ENCODE measurements at regions not wholly inside any gene's neighbourhood (a gene's known extent, or its start where the extent isn't known, plus 50 kb on each side); places are given as distances from the start of the nearest gene placed in this dataset.

DNA sequence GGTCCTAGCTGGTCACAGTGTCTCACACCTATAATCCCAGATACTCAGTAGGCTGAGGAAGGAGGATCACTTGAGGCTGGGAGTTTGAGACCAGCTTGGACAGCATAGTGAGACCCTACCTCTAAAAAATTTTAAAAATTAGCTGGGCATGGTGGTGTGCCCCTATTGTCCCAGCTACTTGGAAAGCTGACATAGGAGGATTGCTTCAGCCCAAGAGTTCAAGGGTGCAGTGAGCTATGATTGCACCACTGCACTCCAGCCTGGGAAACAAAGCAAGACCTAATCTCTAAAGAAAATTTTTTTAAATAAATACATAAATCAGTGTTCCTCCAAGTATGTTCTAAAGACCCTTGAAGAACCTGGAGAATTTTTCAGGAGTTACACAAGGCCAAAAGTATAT lies 50.6 kb upstream of the GNAO1 start:
- DNase-seq (ENCODE audit: low read depth in 3 of 3): no peak

DNA sequence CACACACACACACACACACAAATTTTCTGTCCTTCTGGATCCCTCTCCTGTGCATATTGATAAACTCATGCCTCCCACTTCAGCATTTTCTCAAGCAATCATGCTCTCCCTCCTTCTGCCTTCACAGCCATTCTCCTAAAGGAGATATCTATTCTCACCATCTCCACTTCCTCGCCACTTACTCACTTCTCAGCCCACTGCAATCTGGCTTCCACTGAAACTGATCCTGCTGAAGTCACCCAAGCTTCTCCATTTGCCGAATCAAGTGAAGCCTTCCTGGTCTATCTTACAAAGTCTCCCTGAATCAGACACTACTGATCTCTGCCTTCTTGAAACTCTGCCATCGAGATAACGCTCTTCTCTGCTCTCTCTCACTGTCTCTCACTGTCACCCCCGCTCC lies 54.0 kb upstream of the GNAO1 start:
- no peak for DNase-seq (ENCODE audit: low read depth in 3 of 3)

DNA sequence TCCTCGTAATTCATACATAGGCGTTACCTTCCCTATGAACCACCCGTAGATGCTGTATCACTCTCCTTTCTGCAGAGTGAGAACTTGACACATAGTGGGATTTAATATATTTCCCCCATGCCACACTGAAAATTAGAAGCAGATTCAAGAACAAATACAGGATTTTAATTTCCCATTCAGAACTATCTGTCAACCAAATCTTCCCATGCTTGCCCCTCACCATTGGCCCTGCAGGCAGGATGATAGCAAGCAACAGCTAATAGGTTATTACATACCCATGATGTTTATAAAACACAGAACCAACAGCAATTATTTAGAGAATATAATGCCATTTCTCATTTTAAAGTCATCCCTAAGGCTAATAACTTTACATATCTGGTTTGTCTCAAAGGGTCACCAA lies 55.0 kb upstream of the GNAO1 start:
- no peak for DNase-seq (ENCODE audit: low read depth in 3 of 3)

DNA sequence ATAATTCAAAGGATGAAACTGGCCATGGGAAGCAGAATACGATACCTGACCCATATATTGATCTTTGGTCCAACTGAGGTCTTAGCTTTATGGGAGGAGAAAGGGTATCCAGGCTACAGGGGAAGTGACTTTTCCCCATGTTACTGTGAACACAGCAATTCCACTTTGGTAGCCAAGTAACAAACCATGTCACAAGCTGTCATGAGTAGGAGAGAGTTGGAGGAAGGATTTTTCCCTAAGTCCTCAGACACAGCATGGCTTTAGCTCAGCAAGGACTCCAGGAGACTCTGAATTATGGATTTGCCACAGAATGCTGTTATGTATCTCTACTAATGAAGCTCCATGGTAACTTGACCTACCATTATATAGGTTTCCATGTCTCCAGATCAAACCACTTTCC lies 56.5 kb upstream of the GNAO1 start:
- DNase-seq (ENCODE audit: low read depth in 3 of 3): no peak

DNA sequence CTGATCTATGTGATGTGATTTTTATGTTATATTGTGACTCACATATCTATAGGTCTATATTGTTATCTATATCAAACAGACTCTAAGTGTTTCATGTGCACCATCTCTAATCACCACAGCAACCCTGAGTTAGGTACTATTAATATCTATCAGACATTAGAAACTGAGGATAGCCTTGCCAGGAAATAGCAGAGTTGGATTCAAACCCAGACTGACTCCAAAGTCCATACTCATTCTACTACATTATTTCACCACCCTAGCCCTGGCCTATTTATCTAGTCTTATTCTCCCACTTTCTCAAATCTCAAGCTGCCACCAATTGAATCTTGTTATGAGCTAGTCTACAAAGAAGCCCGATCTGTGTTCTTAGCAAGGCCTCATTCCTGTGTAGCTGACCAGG lies 65.4 kb upstream of the GNAO1 start:
- DNase-seq (ENCODE audit: low read depth in 3 of 3): no peak

DNA sequence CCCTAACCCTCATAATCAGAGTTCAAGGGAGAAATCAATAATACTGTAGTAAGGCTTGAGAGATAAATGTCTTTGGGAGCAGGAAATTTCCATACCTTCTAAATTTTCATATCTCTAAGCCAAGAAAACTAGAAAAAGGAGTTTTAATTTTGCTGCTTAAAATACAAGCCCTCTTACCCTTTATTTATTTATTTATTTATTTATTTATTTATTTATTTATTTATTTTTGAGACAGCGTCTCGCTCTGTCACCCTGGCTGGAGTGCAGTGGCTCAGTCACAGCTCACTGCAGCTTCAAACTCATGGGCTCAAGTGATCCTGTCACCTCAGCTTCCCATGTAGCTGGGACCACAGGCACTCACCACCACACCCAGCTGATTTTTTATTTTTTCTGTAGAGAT lies 69.0 kb upstream of the GNAO1 start:
- DNase-seq (ENCODE audit: low read depth in 3 of 3): no peak

DNA sequence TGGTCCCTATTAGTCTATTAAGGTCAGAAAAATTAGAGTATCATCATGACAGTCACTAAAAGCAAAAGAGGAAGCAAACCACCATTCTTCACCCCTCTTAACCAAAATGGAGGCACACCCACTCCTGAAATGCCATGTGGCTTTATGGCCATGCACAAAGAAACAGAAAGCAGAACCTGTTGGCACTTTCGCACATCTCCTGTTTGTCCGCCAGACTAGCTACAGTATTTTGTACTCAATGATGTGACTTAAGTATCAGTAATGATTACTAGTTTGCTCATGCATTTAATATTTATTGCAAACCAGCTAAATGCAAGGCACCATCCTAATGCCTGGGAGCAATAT lies 70.2 kb upstream of the GNAO1 start:
- no peak for DNase-seq (ENCODE audit: low read depth in 3 of 3)

DNA sequence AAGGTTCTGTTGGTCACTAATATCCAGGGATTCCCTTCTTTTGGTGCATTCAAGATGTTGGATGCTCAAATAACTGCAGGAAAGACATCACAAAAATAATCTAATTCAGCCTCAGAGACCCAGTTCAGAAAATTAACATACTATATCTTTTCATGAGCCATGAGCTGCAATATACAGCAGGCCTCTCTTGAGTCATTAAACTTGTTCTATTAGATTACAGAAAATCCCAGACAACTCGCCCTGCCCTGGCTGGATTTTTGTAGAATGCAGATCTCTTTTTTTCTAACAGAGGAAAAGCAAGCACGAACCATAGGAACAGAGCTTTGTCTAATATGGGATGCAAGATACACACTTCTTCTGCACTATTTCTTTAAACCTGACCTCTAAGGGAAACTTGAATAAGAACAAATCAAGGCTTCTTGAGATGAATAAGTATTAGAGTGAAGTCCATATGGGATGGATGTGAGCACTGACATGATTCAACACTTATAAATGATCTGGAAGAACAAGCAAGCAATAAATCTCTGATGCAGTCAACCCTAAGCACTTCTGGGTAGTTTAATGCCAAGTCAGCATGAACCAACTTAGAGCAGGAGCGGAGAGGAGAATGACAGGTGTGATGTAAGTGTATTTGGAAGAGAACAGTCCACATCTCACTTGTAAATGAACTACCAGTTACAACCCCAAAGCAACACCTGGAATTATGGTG lies 70.7 kb upstream of the GNAO1 start:
- no peak for DNase-seq (ENCODE audit: low read depth in 3 of 3)

DNA sequence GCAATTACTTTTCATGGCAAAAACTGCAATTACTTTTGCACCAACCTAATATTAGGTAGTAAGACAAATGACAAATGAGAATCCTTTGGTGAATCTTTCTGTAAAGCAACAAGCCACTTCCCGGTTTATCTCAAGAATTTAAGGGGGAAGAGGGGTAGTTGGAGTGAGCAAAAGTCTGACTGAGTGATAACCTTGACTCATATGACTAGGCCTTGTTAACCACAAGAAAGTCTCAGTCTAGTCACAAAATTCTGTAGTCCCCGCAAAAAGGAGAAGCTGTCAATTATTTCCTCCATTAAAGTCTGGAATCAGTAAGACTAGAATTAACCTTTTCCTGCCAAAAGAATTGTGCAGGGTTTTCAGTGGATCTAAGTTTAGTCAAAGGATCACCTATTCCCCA lies 72.2 kb upstream of the GNAO1 start:
- no peak for DNase-seq (ENCODE audit: low read depth in 3 of 3)

DNA sequence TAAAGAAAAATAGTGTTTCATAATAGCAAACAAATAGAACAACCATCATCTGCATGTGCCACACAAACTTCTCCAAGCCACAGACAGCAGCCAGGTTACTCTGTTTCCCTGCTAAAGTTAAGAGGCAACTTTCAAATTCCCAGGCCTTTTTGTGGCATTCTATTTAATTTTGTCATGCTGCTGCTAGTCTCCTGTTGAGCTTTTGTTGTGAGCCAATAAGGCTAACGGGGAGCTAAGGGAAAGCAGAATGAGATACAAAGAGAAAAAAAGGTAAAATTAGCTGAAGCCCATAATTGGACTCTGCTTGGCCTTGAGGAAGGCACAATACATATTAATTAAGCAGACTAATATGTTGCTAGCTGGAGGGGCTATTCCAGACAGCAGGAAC lies 74.7 kb upstream of the GNAO1 start:
- DNase-seq (ENCODE audit: low read depth in 3 of 3): no peak

DNA sequence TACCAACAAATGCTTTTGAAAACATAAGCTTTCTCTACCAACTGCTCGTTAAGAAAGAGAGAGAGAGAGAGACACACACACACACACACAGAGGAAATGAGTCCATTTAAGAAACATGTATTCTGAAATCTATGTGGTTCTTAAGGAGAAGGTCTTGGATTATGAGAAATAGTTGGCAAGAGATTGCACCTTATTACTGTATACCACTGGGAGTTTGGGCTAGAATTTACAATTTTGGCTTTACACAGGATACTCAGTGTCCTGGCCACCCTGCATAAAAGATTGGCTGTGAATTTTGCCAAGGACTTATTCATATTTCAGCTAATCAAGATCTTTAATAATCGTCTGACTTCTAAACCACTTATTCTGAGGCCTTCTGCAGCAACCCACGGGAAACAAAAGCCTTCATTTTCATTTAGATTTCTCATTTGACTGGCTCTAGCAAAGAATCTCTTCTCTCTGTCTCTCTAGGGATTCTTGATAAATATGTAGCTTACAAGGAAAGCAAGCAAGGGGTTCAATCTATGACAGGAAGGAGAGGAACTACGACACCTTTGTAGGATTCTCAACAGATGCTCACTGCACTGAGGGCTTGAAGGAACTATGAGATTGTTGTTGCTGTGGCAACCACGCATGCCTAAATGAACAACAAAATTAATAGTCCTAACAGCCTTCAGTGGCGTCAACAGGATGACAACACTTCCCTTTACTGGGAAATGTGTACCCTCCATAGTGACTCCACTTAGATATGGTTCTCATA lies 75.3 kb upstream of the GNAO1 start:
- no peak for DNase-seq (ENCODE audit: low read depth in 3 of 3)

DNA sequence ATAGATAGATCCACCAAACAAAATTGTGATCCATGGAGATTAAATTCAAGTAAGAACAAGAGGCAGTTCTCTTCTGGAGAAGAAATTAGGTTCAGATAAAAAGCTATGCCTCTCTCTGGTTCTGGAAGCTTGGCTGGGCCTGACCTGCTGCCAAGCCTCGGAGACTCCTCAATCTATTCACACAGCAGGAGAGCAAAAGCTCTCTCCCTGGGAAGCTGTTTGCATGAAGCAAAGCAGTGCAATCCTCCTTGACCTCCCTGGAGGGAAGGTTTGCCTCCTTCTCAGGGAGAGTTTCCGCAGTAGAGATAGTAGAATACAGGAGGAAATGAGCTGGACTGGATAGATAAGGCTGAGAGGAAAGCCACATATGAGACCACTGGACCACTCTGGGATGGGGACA lies 78.1 kb upstream of the GNAO1 start:
- DNase-seq (ENCODE audit: low read depth in 3 of 3): no peak

DNA sequence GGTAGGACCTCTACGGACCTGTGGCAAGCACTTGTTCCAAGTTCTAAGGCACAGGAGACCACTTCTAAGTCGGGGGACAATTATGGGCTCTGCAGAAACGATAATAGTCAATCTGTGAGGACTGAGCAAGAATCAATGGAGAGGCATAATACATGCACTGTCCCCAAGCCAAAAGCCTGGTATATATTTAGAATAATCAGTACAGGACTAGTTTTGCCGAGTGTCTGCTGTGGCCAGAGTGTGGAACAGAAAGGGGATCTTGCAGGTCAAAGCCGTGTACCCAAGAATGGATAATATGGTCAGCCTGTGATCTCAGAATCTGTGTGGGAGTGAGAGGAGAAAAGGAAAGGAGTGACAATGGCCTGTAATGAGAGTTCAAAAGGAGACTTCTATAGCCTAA lies 80.2 kb upstream of the GNAO1 start:
- DNase-seq (ENCODE audit: low read depth in 3 of 3): no peak

DNA sequence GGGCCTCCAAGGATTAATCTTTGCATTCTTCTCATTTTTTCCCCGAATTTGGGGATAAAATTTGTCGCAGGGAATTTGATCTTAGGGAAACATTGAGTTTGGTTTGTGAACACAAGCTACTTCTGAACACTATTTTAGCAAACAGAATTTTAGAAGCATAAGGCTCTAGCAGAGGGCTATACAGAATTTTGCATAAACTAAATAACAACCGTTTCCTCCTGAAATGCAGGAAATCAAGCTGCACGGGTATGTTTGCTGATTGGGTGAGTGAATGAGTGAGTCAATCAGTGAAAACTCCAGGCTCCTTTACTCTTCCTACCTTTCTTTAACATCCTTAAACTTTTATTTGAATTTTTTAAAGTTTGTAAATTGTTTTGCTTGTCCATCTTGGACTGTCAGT lies 81.3 kb upstream of the GNAO1 start:
- no peak for DNase-seq (ENCODE audit: low read depth in 3 of 3)

DNA sequence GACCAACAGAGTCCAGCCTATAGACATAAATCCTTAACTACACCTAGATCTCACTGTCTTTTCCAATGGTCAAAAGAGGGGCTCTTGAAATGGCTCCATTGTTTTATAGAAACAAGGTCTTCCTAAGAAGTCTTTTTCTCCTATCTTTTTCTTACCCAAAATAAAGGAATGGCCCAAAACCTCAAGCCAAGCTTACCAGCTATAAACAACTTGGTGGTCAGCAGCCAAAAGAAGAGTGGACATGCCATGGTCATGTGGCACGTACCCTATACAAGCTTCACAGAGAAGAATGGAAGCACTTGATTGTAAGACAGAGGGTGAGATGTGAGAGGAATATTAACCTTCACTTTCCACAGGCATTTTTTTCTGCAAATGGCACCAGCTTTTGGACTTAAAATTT lies 82.1 kb upstream of the GNAO1 start:
- DNase-seq (ENCODE audit: low read depth in 3 of 3): no peak

DNA sequence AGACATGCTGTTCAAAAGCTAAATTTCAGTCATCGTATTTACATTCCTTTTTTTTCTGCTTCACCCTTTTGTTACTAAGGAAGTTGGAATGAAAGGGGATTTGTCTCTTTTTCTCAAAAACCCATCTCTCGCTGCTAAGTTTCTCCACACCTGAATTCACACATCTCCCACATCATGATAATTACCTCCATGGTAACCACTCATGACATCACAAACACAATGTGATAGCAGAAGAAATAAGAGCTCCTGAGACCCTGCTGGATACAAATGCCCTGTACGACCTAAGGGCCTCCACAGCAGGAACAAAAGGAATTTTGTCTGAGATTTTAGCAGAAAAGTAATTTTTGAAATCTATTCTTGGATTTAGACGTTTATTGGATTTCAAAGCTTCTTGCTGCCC lies 82.6 kb upstream of the GNAO1 start:
- DNase-seq (ENCODE audit: low read depth in 3 of 3): no peak

DNA sequence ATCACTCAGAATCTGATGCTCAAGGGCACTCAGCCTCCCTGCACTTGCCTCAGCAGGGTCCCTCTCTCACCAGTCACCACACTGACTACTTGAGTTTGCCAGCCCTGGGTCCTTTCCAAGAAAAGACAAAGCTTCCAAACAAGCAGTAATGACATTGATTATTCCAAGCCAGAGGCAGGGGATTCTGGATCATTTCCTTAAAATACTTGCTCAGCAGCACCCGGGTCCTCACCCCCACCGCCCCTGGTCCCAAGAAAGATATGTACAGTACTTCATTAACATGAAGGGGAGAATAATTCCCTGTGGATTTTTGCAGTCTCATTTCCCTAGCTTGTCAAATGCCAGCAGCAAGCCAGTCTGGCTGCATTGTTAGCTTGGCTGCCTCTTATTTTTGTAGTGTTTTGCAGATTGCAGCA lies 83.2 kb upstream of the GNAO1 start:
- DNase-seq (ENCODE audit: low read depth in 3 of 3): no peak

DNA sequence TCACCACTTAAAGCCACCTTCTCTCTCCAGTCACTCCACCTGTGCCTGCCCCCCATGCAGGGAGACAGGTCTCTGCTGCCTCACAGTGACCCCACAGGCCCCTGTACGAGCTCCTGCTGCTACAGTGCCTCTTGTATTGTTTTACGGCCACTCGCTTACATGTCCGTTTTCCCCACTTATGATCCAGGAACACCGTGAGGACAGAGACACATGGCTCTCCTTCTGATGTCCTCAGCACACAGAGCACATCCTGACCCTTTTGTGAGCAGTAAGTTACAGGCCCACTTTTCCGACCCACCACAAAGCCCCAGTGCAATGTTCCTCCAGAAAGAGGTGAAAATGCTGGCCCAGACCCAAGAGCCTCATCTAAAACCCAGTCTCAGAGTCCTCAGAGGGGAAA lies 84.8 kb upstream of the GNAO1 start:
- DNase-seq (ENCODE audit: low read depth in 3 of 3): no peak

DNA sequence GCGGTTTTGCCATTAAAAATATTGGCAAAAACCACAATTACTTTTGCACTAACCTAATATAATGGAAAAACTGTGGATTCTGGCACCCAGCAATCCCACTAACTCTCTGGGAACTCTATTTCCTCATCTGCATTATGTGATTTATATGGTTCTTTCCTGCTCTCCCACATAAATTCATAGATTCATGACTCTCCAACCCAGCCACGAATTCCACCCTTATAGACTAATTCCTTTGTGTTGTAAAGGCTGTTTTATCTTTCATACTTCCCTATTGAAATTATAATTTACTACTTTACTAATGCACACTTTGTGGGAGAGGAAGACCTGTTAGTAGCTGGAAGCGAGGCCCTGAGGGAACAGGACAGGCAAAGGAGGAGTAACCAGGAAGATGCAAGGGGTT lies 88.4 kb upstream of the GNAO1 start:
- no peak for DNase-seq (ENCODE audit: low read depth in 3 of 3)

DNA sequence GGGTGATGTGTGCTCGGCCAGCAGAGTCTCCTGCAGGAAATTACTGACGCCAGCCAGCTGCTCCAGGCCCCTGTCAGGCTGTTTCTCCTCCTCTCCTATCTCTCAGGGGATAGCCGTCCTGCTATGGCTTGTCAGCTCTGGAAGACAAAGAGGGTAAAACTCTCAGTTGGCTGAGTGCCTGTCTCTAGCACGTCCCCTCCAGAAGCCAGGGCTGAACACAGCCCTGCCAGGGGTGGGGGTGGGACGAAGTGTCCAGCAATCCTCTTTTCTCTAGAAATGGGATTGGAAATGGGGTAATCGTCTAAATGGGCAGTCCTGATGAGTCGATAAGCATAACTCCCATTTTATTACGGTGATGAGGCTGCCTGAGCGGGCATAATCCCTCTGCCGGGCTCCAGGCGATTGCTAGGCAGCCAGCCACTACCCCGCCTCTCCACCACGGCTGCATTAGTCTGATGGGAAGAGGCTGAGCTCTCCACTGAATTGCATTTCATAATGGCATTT lies 89.1 kb upstream of the GNAO1 start:
- DNase-seq (ENCODE audit: low read depth in 3 of 3): no peak

DNA sequence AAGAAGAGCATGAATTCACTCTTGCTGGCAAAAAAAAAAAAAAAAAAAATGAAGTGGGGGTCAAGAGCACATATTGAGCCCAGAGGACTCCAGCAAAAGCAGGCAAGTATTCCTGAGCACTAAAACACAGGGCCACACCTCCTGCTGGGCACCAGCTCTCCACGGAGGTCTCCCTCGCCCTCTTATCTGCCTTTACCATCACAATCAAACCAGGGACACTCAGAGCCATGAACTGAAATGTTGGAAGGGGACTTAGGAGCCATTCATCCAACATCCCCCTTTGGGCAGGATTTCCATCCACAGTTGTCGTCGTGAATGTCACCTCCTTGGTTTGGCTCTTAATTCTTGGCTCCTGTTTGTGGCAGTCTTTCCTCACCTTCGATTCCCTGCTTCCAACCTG lies 89.8 kb upstream of the GNAO1 start:
- DNase-seq (ENCODE audit: low read depth in 3 of 3): no peak

DNA sequence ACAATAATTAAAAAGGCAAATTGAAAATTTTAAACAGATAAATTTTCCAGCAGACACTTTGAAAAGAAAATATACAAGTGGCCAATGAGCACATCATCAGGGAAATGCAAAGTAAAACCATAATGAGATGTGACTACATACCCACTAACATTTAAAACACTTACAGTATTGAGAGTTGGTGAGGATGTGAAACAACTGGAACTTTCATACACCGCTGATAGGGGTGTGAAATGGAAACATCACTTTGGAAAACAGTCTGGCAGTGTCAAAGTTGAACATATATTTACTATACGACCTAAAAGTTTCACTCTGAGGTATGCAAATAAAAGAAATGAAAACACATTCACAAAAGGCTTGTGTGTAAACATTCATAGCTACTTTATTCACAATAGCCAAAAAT lies 94.0 kb upstream of the GNAO1 start:
- no peak for DNase-seq (ENCODE audit: low read depth in 3 of 3)

DNA sequence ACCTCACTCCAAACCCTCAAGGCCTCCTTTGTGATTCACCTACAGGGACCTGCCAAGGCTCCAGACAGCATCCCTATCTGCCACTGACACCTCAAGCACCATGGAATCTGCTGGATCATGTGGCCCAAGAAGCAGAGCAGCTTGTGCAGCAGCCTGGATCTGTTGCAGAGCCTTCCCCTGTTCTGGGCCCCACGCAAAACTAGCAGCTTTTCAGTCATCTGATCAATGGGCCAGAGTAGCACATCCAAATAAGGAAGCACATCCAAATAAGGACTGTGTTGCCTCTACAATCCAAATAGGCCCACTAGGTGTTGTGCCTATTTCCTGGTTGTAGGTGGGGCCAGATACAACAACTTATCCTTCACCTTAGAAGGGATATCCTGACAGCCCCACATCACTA lies 97.1 kb upstream of the GNAO1 start:
- no peak for DNase-seq (ENCODE audit: low read depth in 3 of 3)

DNA sequence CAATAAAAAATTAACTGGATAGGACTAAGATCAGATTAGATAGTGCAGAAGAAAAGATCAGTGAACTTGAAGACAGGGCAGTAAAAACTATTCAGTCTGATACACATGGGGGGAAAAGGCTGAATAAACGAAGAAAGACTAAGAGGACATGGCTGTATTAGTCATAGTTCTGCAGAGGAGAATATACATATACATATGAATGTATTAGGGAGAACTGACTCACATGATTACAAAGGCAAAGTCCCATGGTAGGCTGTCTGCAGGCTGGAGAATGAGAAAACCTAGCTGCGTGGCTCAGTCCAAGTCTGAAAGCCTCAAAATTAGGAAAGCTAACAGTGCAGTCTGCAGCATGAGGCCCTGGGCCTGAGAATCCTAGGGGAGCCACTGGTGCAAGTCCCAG lies 98.2 kb upstream of the GNAO1 start:
- no peak for DNase-seq (ENCODE audit: low read depth in 3 of 3)

All from stimulated activated CD4-positive, alpha-beta T cell treated with anti-CD3 and anti-CD28 coated beads, TNF-alpha, amount 100 ng/mL, for 4 hours (primary cell).